GM12872 (cell line): ENCODE measurements at regions not wholly inside any gene's neighbourhood (a gene's known extent, or its start where the extent isn't known, plus 50 kb on each side); places are given as distances from the start of the nearest gene placed in this dataset.

ENCODE experiments used
- TF ChIP-seq, protein P1 (sequence below): IDR thresholded peaks from 3 replicates; pipeline ENCODE4 v1.5.1; 2011; ENCODE audit warnings: low read depth, mild to moderate bottlenecking, low read length, moderate library complexity; ENCODE audit not compliant: insufficient read depth

DNA sequence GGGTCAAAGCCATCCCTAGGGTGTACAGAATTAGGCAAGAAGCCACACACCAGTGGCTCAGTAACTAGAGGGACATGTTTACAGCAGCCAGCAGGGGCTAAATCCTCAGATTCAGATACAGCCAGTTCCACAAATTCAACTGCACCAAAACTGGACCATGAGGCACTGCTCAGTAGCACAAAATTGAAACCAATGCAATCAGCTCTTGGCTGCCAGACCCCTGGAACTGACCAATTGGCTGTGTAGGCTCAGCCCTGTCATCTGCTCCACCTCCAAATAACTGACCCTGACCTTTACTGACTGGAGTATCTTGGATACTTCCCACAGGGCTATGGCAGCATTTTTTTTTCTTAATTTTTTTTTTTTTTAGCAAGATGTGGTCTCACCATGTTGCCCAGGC lies 226.5 kb downstream of the FOXO1 start:
- TF ChIP-seq, protein P1, sequence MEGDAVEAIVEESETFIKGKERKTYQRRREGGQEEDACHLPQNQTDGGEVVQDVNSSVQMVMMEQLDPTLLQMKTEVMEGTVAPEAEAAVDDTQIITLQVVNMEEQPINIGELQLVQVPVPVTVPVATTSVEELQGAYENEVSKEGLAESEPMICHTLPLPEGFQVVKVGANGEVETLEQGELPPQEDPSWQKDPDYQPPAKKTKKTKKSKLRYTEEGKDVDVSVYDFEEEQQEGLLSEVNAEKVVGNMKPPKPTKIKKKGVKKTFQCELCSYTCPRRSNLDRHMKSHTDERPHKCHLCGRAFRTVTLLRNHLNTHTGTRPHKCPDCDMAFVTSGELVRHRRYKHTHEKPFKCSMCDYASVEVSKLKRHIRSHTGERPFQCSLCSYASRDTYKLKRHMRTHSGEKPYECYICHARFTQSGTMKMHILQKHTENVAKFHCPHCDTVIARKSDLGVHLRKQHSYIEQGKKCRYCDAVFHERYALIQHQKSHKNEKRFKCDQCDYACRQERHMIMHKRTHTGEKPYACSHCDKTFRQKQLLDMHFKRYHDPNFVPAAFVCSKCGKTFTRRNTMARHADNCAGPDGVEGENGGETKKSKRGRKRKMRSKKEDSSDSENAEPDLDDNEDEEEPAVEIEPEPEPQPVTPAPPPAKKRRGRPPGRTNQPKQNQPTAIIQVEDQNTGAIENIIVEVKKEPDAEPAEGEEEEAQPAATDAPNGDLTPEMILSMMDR, result no peak

DNA sequence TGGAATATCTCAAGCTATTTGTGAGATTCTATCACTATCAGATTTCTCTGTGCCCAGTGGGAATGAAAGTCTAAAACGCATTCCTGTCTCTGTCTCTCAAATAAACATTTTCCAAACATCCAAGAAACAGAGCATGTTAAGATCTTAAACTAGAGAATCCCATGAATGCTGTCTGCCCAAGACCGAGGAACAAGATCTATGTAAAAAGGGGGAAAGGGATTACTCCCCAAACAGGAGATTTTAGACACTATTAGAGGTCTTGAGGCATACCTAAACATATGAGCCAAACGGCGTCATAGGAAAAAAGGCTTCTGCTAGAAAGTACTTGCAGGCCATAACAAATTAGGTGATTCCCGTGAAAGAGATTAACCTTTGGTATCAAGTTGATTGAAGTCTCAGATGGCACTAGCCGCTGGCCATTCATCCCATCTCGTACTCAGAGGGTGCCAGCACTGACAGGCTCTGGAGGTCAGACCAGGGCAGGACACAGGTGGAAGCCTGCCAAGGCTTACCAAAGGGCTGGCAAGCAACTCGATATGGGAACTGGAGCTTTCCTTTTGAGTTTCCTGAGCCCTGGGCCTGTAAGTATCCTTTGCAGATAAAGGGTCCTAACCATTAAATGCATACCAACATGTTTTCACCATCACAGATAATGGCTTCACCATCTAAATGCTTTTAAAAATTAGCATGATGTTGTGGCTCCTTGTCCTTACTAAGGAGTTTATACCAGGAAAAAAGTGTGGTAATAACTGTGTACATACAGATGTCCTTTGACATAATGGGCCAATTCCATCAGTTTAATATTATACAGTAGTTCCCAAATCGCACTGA lies 225.2 kb downstream of the FOXO1 start:
- TF ChIP-seq, protein P1, result no peak

DNA sequence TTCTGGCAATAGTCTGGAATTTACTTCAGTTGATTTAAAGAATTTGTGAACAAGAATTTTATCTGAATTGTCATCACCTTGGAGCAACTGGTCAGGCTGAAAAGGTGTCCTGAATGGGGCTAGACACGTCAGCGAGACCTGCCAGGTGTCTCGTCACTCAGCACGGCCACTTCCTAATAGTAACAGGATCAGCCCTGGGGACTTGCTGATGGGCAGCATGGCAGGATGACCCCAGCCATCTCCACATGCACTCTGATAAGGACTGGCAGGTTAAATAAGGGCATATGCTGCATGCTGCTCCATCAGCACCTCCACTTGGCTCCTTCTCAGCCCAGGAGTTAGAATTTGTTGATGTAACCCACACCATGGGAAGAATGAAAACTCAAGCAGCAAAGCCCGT lies 224.2 kb downstream of the FOXO1 start:
- TF ChIP-seq, protein P1, result no peak

DNA sequence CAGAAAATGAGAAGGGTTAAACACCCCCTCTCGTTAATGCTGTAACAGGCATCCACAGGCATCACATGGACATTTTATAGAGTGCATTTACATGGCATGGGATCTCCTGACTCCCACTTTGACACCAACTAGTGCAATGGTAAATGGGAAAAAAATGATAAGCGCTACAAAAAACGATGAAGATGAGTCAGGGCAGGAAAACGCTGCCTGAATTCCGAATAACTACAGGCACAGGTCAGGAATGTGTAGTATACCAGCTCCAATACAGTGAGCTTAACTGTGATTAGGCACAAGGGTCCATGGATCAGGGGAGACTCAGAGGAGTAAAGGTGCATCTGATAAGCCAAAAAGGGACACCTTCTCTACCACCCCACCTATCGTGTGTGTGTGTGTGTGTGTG lies 223.6 kb downstream of the FOXO1 start:
- TF ChIP-seq, protein P1, result no peak

DNA sequence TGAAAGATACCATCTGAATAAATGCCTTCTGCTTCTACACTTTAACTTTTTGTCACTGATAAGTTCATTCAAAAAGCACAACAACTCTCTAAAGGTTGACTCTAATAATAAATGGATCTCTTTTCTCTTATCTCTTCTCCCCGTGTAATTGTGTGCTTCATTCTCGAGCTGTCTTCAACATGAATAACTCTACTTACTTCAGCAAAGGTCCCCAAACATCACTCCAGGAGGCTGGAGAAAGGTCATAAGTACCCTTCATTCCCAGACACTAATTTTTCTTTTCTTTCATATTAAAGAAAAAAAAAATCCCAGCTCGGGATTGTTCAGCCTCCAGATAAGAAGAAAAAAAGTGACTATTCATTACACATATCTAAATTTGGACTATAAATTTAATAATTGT lies 222.2 kb downstream of the FOXO1 start:
- TF ChIP-seq, protein P1, result no peak

DNA sequence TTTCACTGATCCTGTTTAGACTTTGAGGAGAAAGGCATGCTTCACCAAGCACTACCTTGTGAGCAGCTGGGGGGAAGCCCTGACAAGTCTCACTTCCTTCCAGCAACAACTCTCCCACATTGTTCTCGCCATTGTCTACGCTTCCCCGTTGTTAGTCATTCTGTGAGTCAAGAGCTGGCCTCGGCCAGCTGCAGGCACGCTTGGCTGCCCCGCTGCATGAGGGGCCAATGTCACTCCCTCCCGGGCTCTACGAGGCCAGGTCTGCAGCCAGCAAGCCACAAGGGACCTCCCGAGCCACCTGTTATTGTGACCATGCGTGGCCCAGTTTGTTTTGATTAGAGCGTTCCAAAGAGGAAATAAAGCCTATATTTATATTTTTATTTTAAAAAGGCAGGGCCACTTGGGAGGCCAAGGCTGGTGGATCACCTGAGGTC lies 220.9 kb downstream of the FOXO1 start:
- TF ChIP-seq, protein P1, result no peak

DNA sequence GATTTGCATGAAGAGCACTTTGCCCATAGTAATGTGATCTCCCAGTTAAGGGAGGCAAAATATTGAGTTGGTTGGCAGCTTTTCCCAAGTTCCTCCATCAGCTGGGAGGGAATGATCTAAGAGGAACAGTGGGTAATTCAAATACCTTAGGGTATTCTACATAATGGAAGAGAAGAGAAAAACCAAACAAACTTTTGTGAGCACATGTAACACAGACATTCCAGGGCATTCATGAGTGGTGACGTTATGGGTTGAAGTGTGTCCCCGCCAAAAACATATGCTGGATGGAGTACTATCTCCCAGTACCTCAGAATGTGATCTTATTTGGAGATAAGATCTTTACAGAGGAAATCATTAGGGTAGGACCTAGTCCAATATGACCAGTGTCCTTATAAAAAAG lies 220.1 kb downstream of the FOXO1 start:
- TF ChIP-seq, protein P1, result no peak
